Upper lobe of left lung (tissue), 4 donors: ENCODE measurements at regions not wholly inside any gene's neighbourhood (a gene's known extent, or its start where the extent isn't known, plus 50 kb on each side); places are given as distances from the start of the nearest gene placed in this dataset.

Experiments
- CTCF ChIP-seq, 6 experiments: fragments of 450-650 bp in 4 of 6; fragments of 200-600 bp in 2 of 6; sonication (generic) in 2 of 6; IDR thresholded peaks; one replicate each; pipeline ENCODE4 v1.5.1; 2016 to 2019; ENCODE audit warnings: antibody characterized with exemption in 6 of 6
- POLR2A ChIP-seq, 4 donors: fragments of 450-650 bp; IDR thresholded peaks; one replicate each; pipeline ENCODE4 v1.5.1; 2016 to 2017; ENCODE audit warnings: antibody characterized with exemption in 4 of 4, mild to moderate bottlenecking in 2 of 4
- POLR2AphosphoS5 ChIP-seq, 2 donors: sonication (generic); formaldehyde crosslinking; IDR thresholded peaks; one replicate each; pipeline ENCODE4 v1.5.1; 2017; ENCODE audit warnings: antibody characterized with exemption in 2 of 2

GRCh38 chr1:5647234-5647633, 345.0 kb downstream of the NPHP4 start:
- TF ChIP-seq CTCF (IDR thresholded peaks at IDR 0.05) (no peak), POLR2A (IDR thresholded peaks at IDR 0.05) (no peak), POLR2AphosphoS5 (IDR thresholded peaks at IDR 0.05) (no peak)
